Mammary epithelial cell (primary cell): ENCODE measurements at regions not wholly inside any gene's neighbourhood (a gene's known extent, or its start where the extent isn't known, plus 50 kb on each side); places are given as distances from the start of the nearest gene placed in this dataset.

Experiments used
- EZH2 ChIP-seq: IDR thresholded peaks from 2 replicates; pipeline ENCODE4 v1.6.1; 2012; ENCODE audit warnings: low read length, inconsistent platforms, borderline replicate concordance
- TF ChIP-seq, protein P1 (sequence below), 2 donors: IDR thresholded peaks in 1 of 2; conservative IDR thresholded peaks in 1 of 2; 2 replicates each; pipeline ENCODE4 v1.5.1; 2011 to 2012; ENCODE audit warnings: inconsistent platforms in 2 of 2, low read length in 2 of 2, mild to moderate bottlenecking in 2 of 2, control low read depth in 1 of 2, low read depth in 1 of 2; ENCODE audit not compliant: insufficient read depth in 1 of 2; ENCODE audit errors: extremely low read depth in 1 of 2

DNA sequence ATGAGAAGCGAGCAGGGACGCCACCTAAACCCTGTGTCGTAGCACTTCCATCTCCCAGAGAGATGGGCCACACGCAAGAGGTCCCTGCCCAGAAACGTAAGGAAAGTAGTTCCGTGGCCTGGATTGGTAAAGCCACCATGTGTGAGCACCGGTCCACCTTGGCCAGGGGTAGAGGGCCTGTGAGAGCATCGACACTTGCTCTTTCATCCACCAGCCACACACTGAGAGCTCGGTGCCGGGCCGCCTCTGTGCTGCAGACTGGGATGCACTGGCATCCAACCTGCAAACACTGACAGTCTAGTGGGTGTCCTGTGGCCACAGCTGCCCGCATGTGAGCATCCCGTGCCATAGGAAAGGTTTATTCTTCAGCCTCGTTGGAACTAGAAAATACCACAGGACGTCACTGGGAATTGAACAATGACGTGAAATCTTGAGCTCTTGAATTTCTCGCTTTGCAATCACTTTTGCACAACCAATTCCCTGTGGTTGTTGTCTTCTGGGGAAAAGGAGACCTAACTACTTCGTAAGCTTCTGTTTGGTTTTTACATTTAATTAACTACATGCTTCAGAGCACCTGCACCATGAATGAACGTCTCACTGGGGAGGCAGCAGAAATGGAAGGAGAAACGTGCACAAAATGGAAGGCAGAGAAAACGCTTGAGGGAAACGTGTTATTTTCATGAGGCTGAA is 212.0 kb upstream of the RAB6C start:
- TF ChIP-seq EZH2: no peak
- TF ChIP-seq, protein P1, sequence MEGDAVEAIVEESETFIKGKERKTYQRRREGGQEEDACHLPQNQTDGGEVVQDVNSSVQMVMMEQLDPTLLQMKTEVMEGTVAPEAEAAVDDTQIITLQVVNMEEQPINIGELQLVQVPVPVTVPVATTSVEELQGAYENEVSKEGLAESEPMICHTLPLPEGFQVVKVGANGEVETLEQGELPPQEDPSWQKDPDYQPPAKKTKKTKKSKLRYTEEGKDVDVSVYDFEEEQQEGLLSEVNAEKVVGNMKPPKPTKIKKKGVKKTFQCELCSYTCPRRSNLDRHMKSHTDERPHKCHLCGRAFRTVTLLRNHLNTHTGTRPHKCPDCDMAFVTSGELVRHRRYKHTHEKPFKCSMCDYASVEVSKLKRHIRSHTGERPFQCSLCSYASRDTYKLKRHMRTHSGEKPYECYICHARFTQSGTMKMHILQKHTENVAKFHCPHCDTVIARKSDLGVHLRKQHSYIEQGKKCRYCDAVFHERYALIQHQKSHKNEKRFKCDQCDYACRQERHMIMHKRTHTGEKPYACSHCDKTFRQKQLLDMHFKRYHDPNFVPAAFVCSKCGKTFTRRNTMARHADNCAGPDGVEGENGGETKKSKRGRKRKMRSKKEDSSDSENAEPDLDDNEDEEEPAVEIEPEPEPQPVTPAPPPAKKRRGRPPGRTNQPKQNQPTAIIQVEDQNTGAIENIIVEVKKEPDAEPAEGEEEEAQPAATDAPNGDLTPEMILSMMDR (conservative IDR thresholded peaks at IDR 0.05 in 1 of 2, IDR thresholded peaks at IDR 0.05 in 1 of 2; ENCODE audit: extremely low read depth in 1 of 2, insufficient read depth in 1 of 2, low read depth in 1 of 2, low read length in 2 of 2): no peak
